ENCODE measurements at regions not wholly inside any gene's neighbourhood (a gene's known extent, or its start where the extent isn't known, plus 50 kb on each side); places are given as distances from the start of the nearest gene placed in this dataset.

- no peak for TF ChIP-seq GATA3 (IDR thresholded peaks at IDR 0.05; ENCODE audit: borderline replicate concordance)
- no peak for TF ChIP-seq CTCF (IDR thresholded peaks at IDR 0.05)
- TF ChIP-seq MAX (IDR thresholded peaks at IDR 0.05) = no peak
- TF ChIP-seq POLR2A (IDR thresholded peaks at IDR 0.05; ENCODE audit: low read length) = no peak
- no peak for TF ChIP-seq HMGXB4 (CRISPR knock-in tag; IDR thresholded peaks at IDR 0.05; ENCODE audit: borderline replicate concordance)
- TF ChIP-seq RCOR1 (IDR thresholded peaks at IDR 0.05; ENCODE audit: low read depth, low read length) = no peak
These were observed 483.5 kb downstream of the ARAP2 start for GRCh38 chr4:35760807-35761206.
